DMS153 (cell line): ENCODE measurements at regions not wholly inside any gene's neighbourhood (a gene's known extent, or its start where the extent isn't known, plus 50 kb on each side); places are given as distances from the start of the nearest gene placed in this dataset.

Source experiments
- DNase-seq: peaks from one replicate; lab custom pipeline; 2025; lab: John Stamatoyannopoulos, UW

DNA sequence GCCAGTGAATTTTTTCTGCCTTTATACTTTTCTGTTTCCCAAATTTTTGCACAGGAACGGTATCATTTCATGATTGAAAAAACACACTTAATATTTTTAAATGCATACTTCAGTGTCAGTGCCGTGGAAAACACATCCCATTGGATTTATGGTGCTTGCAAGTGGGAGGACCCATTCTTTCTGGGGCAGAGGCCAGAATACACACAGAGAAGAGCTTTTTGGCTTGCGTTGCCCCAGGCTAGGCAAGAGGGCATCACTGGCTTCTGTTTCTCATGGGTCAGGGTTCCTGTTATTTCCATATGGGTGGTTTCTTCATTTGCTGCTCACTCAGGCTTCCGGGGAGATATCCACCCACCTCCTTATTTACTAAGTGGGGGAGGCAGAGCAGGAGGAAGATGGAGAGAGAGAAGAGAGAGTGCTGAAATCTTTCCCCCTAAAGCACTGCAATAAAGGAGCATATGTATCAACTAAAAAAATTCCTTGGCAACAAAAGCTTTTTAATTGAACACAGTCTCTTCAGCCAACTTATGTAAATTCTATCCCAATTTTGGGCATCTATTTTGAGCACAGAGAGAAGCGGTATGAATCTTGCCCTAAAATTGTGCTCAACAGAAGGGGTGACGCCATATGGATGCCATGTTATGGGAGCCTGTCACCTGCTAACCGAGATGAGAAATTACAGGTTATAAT lies 66.0 kb upstream of the KIRREL3 start:
- DNase-seq: no peak

DNA sequence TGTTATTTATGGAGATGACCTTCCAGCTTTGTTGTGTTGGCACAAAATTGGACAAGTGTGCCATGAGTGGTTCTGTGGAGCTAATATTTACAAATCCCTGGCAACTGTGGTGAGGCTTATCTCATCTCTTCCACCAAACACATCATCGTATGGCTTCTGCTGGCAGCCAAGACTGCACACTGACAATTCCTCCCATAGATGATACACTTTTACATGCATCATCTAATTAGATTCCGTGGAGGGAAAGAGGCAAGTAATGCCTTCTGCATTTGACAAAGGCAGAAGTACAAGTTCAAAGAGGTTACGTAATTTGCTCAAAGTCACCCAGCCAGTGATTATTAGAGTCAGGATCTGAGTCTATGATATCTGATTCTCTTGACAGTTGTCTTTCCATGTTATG lies 62.7 kb upstream of the KIRREL3 start:
- peak; percentile 26 for DNase-seq

DNA sequence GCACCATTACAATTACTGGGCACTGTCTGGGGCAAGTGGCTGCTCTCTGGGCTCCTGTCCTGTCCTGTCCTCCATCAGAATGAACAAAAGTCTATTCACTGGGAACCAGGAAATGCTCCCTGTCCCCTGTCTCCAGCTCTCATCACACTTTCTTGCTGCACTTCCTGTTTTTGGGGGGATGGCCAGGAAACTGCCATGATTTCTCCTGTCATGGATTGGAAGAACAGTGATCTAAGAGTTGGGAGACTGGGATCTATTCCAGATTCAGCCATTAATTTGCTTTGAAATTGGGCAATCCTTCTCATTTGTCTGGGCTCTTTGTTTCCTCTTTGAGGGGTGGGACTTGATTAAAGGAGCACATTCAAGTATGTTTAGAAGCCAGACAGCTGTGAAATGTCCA lies 61.4 kb upstream of the KIRREL3 start:
- peak; percentile 46 for DNase-seq

DNA sequence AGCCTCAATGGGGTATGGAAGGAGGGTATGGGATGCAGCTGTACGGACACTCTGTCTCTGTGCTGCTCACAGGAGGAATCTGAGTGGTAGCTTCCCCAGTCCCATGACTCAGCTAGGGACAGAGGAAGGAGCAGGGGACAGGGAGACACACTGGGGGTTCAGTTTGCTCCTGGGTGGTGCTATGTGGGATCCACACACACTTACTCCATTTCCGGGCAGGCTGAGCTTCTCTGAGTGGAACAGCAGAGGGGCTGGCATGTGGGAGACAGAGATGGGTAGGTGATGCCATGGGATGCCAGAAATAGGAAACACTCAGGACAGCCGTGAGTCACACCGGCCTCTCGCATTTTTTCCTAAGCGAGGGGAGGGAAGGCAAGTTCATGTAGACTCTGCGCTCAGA lies 59.2 kb upstream of the KIRREL3 start:
- DNase-seq: no peak

DNA sequence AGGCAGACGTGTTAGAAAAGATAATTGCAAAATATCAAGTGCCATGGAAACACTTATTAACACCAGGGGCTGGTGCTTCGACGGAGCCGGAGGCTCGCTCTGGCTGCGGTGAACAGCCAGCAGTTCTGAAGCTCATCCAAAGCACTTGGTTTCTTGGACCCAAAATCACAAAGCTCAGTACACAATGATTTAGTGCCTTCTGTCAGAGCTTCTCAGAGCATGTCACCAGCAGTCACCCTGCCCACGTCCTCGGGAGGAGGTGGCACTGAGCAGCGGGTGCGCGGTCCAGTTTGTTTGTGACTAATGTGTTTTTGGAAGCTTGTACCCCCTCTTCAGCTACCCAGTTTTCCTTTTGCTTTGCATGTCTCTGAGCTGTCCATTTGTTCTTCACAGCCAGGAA lies 58.7 kb upstream of the KIRREL3 start:
- DNase-seq: no peak

DNA sequence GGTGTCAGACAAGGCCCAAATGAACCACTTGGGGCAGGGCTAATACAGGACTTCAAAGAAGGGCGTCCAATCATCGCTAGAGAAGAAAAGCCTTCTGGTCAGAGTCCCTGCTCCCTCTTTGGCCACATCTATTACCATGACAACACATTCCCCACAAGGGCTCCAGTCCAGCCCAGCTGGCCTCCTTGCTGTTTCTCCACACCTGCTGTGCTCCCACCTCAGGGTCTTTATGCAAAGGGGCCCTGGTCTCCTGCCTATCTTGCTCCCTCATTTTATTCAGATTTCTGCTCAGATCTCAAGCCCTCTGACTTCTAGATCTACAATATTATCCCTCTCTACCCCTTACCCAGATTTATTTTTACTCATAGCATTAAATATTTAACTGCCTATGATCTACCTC lies 58.0 kb upstream of the KIRREL3 start:
- DNase-seq: no peak

DNA sequence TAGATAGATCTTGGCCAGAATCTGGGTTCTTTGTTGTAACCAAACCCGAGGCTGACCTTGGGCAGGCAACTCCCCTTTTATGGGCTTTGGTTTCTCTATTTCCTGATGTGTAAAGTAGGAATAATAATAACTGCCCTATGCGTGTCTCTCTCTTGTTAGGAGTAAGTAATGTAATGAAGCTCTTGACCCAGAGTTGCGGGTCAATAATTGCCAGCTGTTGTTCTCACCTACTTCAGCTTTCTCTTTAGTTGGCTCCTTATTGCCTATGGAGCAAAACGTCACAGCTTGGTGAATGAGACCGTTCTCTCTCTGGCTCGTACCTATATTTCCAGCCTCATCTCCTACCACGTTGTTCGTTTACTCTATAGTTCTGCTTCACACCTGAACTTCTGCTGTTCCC lies 56.6 kb upstream of the KIRREL3 start:
- DNase-seq: peak; percentile 41

DNA sequence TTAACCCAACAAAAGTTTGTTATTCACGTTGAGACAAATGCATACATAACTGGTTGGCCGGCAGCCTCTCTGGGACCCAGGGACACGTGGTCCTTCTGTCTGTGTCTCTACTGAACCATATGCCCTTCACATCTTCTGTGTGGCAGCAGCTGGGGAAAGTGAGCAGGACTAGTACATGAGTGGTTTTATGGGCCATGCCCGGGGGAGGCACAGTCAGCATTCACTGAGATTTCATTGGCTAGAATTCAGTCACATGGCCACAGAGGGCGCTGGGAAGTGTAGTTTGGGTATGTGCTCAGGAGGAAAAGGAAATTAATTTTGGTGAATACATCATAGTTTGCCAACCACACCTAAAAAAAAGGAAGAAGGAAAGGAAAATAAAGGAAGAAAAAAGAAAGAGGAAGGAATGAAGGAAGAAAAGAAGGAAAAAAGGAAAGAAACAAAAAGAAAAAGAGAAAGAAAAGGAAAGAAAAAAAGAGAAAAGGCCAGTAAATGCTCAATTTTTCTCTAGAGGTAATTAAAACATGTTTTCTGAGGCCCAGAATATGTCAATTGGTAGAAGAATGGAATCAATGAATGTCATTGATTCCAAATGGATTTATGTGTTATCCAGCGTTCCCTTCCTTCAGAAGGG lies 55.9 kb upstream of the KIRREL3 start:
- DNase-seq: peak; percentile 1

DNA sequence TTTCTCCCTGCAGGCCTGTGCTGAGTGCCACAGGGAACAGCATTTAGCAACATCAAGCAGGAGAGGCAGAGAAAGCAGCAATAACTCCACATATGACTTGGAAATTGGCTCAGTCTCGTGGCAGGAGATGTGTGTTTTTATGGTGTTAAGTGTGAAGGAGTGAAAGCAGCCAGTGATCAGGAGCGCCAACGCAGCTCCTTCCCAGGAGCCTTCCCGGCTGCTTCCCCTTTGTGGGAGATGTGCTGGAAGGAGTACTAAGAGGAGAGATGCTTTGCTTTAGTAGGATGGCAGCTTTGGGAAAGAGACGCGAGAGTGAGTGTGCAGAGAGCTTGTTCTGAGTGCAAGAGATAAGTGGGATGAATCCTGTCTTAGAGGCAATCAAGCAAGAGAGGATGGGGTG lies 54.7 kb upstream of the KIRREL3 start:
- no peak for DNase-seq

DNA sequence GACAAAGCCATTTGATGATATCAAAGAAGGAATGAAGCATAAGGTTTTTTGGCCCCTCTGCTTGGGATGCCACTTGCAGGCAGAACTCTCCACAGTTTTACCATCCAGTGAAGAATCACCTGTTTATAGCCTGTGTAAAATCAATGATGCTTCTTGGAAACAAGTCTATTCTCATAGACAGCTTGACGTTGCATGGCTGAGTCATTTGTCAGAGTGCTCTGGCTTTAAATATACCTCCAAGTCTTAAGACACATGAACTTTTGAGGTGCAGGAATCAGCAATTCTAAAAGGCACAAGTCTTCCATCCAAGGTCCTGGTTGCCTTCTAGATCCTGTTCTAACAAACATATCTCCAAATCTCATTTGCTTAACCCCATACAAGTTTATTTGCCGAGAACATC lies 53.6 kb upstream of the KIRREL3 start:
- no peak for DNase-seq

DNA sequence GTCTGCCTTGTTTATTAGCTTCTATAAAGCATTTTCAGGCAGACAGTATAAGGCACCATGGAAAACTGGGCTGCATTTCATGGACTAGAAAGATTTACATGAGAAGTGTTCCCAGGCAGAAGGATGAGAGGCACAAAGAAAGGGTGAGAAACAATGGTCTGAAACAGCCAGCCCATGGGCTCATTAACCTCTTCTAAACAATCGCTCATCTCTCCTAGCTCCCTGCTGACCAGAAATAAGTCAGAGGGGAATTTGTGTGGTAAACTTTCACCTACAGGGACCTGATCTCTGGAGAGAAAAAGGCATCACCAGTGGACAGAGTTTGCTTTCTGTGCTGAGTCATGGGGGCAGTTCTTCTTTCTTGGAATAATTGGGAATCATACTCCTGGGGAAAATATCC lies 51.8 kb upstream of the KIRREL3 start:
- DNase-seq: no peak
